ENCODE measurements at regions not wholly inside any gene's neighbourhood (a gene's known extent, or its start where the extent isn't known, plus 50 kb on each side); places are given as distances from the start of the nearest gene placed in this dataset.

GRCh38 chr14:66094001-66094727 is 392.0 kb upstream of the CCDC196 start:
- H3K27me3 ChIP-seq (ENCODE audit: control insufficient read depth in 3 of 3, insufficient read depth in 3 of 3, low read length in 3 of 3), result no peaks in the 10 kb centered on the region
- no peaks in the 10 kb centered on the region for H3K4me1 ChIP-seq (ENCODE audit: control insufficient read depth in 3 of 3, insufficient read depth in 2 of 3, low read depth in 1 of 3, low read length in 2 of 3)
- H3K9me3 ChIP-seq (ENCODE audit: control insufficient read depth in 2 of 2, insufficient read depth in 1 of 2, low read depth in 1 of 2, low read length in 1 of 2), result peaks cover 0 to 4% of the 10 kb centered on the region in 2 donors
- DNase-seq (no peak), FAIRE-seq (no peak)
- WGBS, 3 donors, result 92 to 95% (median 93%) methylated on average over 35 to 38 of the region's 38 CpGs
- H3K27ac ChIP-seq (ENCODE audit: low read depth in 1 of 3, low read length in 2 of 3), result no peak overlapping the region
- no peak overlapping the region for H3K4me3 ChIP-seq (ENCODE audit: low read depth in 1 of 3, low read length in 3 of 3)
- no peaks in the 10 kb centered on the region for H3K36me3 ChIP-seq (ENCODE audit: control insufficient read depth in 3 of 3, insufficient read depth in 2 of 3, low read depth in 1 of 3, low read length in 3 of 3)

- Histone ChIP-seq H3K36me3 (ENCODE audit: control insufficient read depth in 3 of 3, insufficient read depth in 2 of 3, low read depth in 1 of 3, low read length in 3 of 3) (no peaks in the 10 kb centered on the region), H3K27me3 (ENCODE audit: control insufficient read depth in 3 of 3, insufficient read depth in 3 of 3, low read length in 3 of 3) (no peaks in the 10 kb centered on the region), H3K4me3 (ENCODE audit: low read depth in 1 of 3, low read length in 3 of 3) (no peak overlapping the region), H3K9me3 (ENCODE audit: control insufficient read depth in 2 of 2, insufficient read depth in 1 of 2, low read depth in 1 of 2, low read length in 1 of 2) (no peaks in the 10 kb centered on the region), H3K4me1 (ENCODE audit: control insufficient read depth in 3 of 3, insufficient read depth in 2 of 3, low read depth in 1 of 3, low read length in 2 of 3) (no peaks in the 10 kb centered on the region), H3K27ac (ENCODE audit: low read depth in 1 of 3, low read length in 2 of 3) (no peak overlapping the region)
- DNase-seq (no peak), FAIRE-seq (no peak)
- 80 to 93% (median 88%) methylated on average over 4 of the region's 4 CpGs for WGBS, 3 donors
Measured at GRCh38 chr14:66099451-66099850, 386.7 kb upstream of the CCDC196 start.

GRCh38 chr14:66099931-66100330 is 386.2 kb upstream of the CCDC196 start:
- H3K36me3 ChIP-seq (ENCODE audit: control insufficient read depth in 3 of 3, insufficient read depth in 2 of 3, low read depth in 1 of 3, low read length in 3 of 3), result no peaks in the 10 kb centered on the region
- no peak overlapping the region for H3K4me3 ChIP-seq (ENCODE audit: low read depth in 1 of 3, low read length in 3 of 3)
- no peak for FAIRE-seq
- no peaks in the 10 kb centered on the region for H3K9me3 ChIP-seq (ENCODE audit: control insufficient read depth in 2 of 2, insufficient read depth in 1 of 2, low read depth in 1 of 2, low read length in 1 of 2)
- no peak overlapping the region for H3K27ac ChIP-seq (ENCODE audit: low read depth in 1 of 3, low read length in 2 of 3)
- no peaks in the 10 kb centered on the region for H3K4me1 ChIP-seq (ENCODE audit: control insufficient read depth in 3 of 3, insufficient read depth in 2 of 3, low read depth in 1 of 3, low read length in 2 of 3)
- no peaks in the 10 kb centered on the region for H3K27me3 ChIP-seq (ENCODE audit: control insufficient read depth in 3 of 3, insufficient read depth in 3 of 3, low read length in 3 of 3)
- no peak for DNase-seq
- WGBS, 3 donors, result 88 to 96% (median 92%) methylated on average over 1 of the region's 1 CpG

GRCh38 chr14:66101662-66102061 is 384.5 kb upstream of the CCDC196 start:
- Histone ChIP-seq H3K36me3 (ENCODE audit: control insufficient read depth in 3 of 3, insufficient read depth in 2 of 3, low read depth in 1 of 3, low read length in 3 of 3) (no peaks in the 10 kb centered on the region), H3K4me3 (ENCODE audit: low read depth in 1 of 3, low read length in 3 of 3) (no peak overlapping the region), H3K4me1 (ENCODE audit: control insufficient read depth in 3 of 3, insufficient read depth in 2 of 3, low read depth in 1 of 3, low read length in 2 of 3) (no peaks in the 10 kb centered on the region), H3K27ac (ENCODE audit: low read depth in 1 of 3, low read length in 2 of 3) (no peak overlapping the region), H3K27me3 (ENCODE audit: control insufficient read depth in 3 of 3, insufficient read depth in 3 of 3, low read length in 3 of 3) (no peaks in the 10 kb centered on the region), H3K9me3 (ENCODE audit: control insufficient read depth in 2 of 2, insufficient read depth in 1 of 2, low read depth in 1 of 2, low read length in 1 of 2) (no peaks in the 10 kb centered on the region)
- DNase-seq, result no peak
- no peak for FAIRE-seq
- 73 to 100% (median 89%) methylated on average over 1 of the region's 1 CpG for WGBS, 3 donors

- Histone ChIP-seq H3K4me3 (ENCODE audit: low read depth in 1 of 3, low read length in 3 of 3) (no peak overlapping the region), H3K27ac (ENCODE audit: low read depth in 1 of 3, low read length in 2 of 3) (no peak overlapping the region), H3K36me3 (ENCODE audit: control insufficient read depth in 3 of 3, insufficient read depth in 2 of 3, low read depth in 1 of 3, low read length in 3 of 3) (no peaks in the 10 kb centered on the region), H3K4me1 (ENCODE audit: control insufficient read depth in 3 of 3, insufficient read depth in 2 of 3, low read depth in 1 of 3, low read length in 2 of 3) (no peaks in the 10 kb centered on the region), H3K9me3 (ENCODE audit: control insufficient read depth in 2 of 2, insufficient read depth in 1 of 2, low read depth in 1 of 2, low read length in 1 of 2) (no peaks in the 10 kb centered on the region), H3K27me3 (ENCODE audit: control insufficient read depth in 3 of 3, insufficient read depth in 3 of 3, low read length in 3 of 3) (no peaks in the 10 kb centered on the region)
- WGBS, 3 donors, result 88 to 91% (median 88%) methylated on average over 5 of the region's 5 CpGs
- DNase-seq (no peak), FAIRE-seq (no peak)
Measured at GRCh38 chr14:66104486-66104885, 381.7 kb upstream of the CCDC196 start.

- H3K4me3 ChIP-seq (ENCODE audit: low read depth in 1 of 3, low read length in 3 of 3), result no peak overlapping the region
- no peaks in the 10 kb centered on the region for H3K36me3 ChIP-seq (ENCODE audit: control insufficient read depth in 3 of 3, insufficient read depth in 2 of 3, low read depth in 1 of 3, low read length in 3 of 3)
- WGBS, 3 donors, result 59 to 65% (median 64%) methylated on average over 4 of the region's 4 CpGs
- no peaks in the 10 kb centered on the region for H3K4me1 ChIP-seq (ENCODE audit: control insufficient read depth in 3 of 3, insufficient read depth in 2 of 3, low read depth in 1 of 3, low read length in 2 of 3)
- DNase-seq (no peak), FAIRE-seq (no peak)
- H3K27ac ChIP-seq (ENCODE audit: low read depth in 1 of 3, low read length in 2 of 3), result no peak overlapping the region
- no peaks in the 10 kb centered on the region for H3K27me3 ChIP-seq (ENCODE audit: control insufficient read depth in 3 of 3, insufficient read depth in 3 of 3, low read length in 3 of 3)
- no peaks in the 10 kb centered on the region for H3K9me3 ChIP-seq (ENCODE audit: control insufficient read depth in 2 of 2, insufficient read depth in 1 of 2, low read depth in 1 of 2, low read length in 1 of 2)
Measured at GRCh38 chr14:66105815-66106214, 380.4 kb upstream of the CCDC196 start.

GRCh38 chr14:66109426-66109825 is 376.7 kb upstream of the CCDC196 start:
- H3K27ac ChIP-seq (ENCODE audit: low read depth in 1 of 3, low read length in 2 of 3), result no peak overlapping the region
- FAIRE-seq, result no peak
- H3K4me3 ChIP-seq (ENCODE audit: low read depth in 1 of 3, low read length in 3 of 3), result no peak overlapping the region
- 91 to 100% (median 94%) methylated on average over 1 of the region's 1 CpG for WGBS, 3 donors
- no peaks in the 10 kb centered on the region for H3K27me3 ChIP-seq (ENCODE audit: control insufficient read depth in 3 of 3, insufficient read depth in 3 of 3, low read length in 3 of 3)
- no peaks in the 10 kb centered on the region for H3K4me1 ChIP-seq (ENCODE audit: control insufficient read depth in 3 of 3, insufficient read depth in 2 of 3, low read depth in 1 of 3, low read length in 2 of 3)
- no peak for DNase-seq
- no peaks in the 10 kb centered on the region for H3K36me3 ChIP-seq (ENCODE audit: control insufficient read depth in 3 of 3, insufficient read depth in 2 of 3, low read depth in 1 of 3, low read length in 3 of 3)
- no peaks in the 10 kb centered on the region for H3K9me3 ChIP-seq (ENCODE audit: control insufficient read depth in 2 of 2, insufficient read depth in 1 of 2, low read depth in 1 of 2, low read length in 1 of 2)

- Histone ChIP-seq H3K27me3 (ENCODE audit: control insufficient read depth in 3 of 3, insufficient read depth in 3 of 3, low read length in 3 of 3) (no peaks in the 10 kb centered on the region), H3K4me3 (ENCODE audit: low read depth in 1 of 3, low read length in 3 of 3) (no peak overlapping the region), H3K27ac (ENCODE audit: low read depth in 1 of 3, low read length in 2 of 3) (no peak overlapping the region), H3K4me1 (ENCODE audit: control insufficient read depth in 3 of 3, insufficient read depth in 2 of 3, low read depth in 1 of 3, low read length in 2 of 3) (no peaks in the 10 kb centered on the region), H3K9me3 (ENCODE audit: control insufficient read depth in 2 of 2, insufficient read depth in 1 of 2, low read depth in 1 of 2, low read length in 1 of 2) (no peaks in the 10 kb centered on the region), H3K36me3 (ENCODE audit: control insufficient read depth in 3 of 3, insufficient read depth in 2 of 3, low read depth in 1 of 3, low read length in 3 of 3) (no peaks in the 10 kb centered on the region)
- DNase-seq, result no peak
- WGBS, 3 donors, result 92 to 98% (median 93%) methylated on average over 6 of the region's 6 CpGs
- no peak for FAIRE-seq
Measured at GRCh38 chr14:66111891-66112290, 374.3 kb upstream of the CCDC196 start.

- Histone ChIP-seq H3K9me3 (ENCODE audit: control insufficient read depth in 2 of 2, insufficient read depth in 1 of 2, low read depth in 1 of 2, low read length in 1 of 2) (no peaks in the 10 kb centered on the region), H3K27ac (ENCODE audit: low read depth in 1 of 3, low read length in 2 of 3) (no peak overlapping the region), H3K4me3 (ENCODE audit: low read depth in 1 of 3, low read length in 3 of 3) (no peak overlapping the region), H3K4me1 (ENCODE audit: control insufficient read depth in 3 of 3, insufficient read depth in 2 of 3, low read depth in 1 of 3, low read length in 2 of 3) (no peaks in the 10 kb centered on the region), H3K36me3 (ENCODE audit: control insufficient read depth in 3 of 3, insufficient read depth in 2 of 3, low read depth in 1 of 3, low read length in 3 of 3) (no peaks in the 10 kb centered on the region), H3K27me3 (ENCODE audit: control insufficient read depth in 3 of 3, insufficient read depth in 3 of 3, low read length in 3 of 3) (no peaks in the 10 kb centered on the region)
- no peak for DNase-seq
- no peak for FAIRE-seq
- WGBS, 3 donors, result 78 to 79% (median 78%) methylated on average over 3 of the region's 3 CpGs
Measured at GRCh38 chr14:66114071-66114470, 372.1 kb upstream of the CCDC196 start.
